Retinal pigment epithelial cell (primary cell): ENCODE measurements at regions not wholly inside any gene's neighbourhood (a gene's known extent, or its start where the extent isn't known, plus 50 kb on each side); places are given as distances from the start of the nearest gene placed in this dataset.
"Not testable (repeated sequence)": the region's sequence is repeated elsewhere in the genome, so short reads cannot be mapped to it uniquely, and the experiment has no call there.

Experiments
- DNase-seq: peaks from one replicate; pipeline ENCODE4 v3.0.0-alpha.2; 2010; ENCODE audit warnings: low read depth
- H3K4me3 ChIP-seq: 2 replicates; pipeline ENCODE4 v1.5.1; 2011; ENCODE audit warnings: mild to moderate bottlenecking, low read length, control low read depth, moderate library complexity
- CTCF ChIP-seq: conservative IDR thresholded peaks from 2 replicates; pipeline ENCODE4 v1.5.1; 2011; ENCODE audit warnings: low read depth, low read length, control low read depth, inconsistent platforms

- H3K4me3 ChIP-seq, result no peak overlapping the region
- TF ChIP-seq CTCF, result no peak
- no peak for DNase-seq
These were observed 93.4 kb upstream of the COL5A1 start for GRCh38 chr9:134548185-134548584.

GRCh38 chr9:134548618-134549017 is 93.0 kb upstream of the COL5A1 start:
- DNase-seq, result no peak
- H3K4me3 ChIP-seq, result no peak overlapping the region
- TF ChIP-seq CTCF, result no peak

GRCh38 chr9:134549336-134549735 is 92.3 kb upstream of the COL5A1 start:
- no peak overlapping the region for H3K4me3 ChIP-seq
- no peak for TF ChIP-seq CTCF
- DNase-seq, result no peak

- DNase-seq, H3K4me3 ChIP-seq: not testable (repeated sequence)
These were observed 91.5 kb upstream of the COL5A1 start for GRCh38 chr9:134550081-134550480.

- DNase-seq, result no peak
- no peak overlapping the region for H3K4me3 ChIP-seq
- TF ChIP-seq CTCF, result no peak
These were observed 91.0 kb upstream of the COL5A1 start for GRCh38 chr9:134550584-134550983.

GRCh38 chr9:134551176-134551575 is 90.4 kb upstream of the COL5A1 start:
- H3K4me3 ChIP-seq, result no peak overlapping the region
- TF ChIP-seq CTCF, result no peak
- DNase-seq, result no peak

GRCh38 chr9:134551644-134552348 is 89.8 kb upstream of the COL5A1 start:
- peak; percentile 92 for DNase-seq
- TF ChIP-seq CTCF, result peak; percentile 4
- H3K4me3 ChIP-seq, result no peak overlapping the region
